HTR-8/SVneo (cell line): ENCODE measurements at regions not wholly inside any gene's neighbourhood (a gene's known extent, or its start where the extent isn't known, plus 50 kb on each side); places are given as distances from the start of the nearest gene placed in this dataset.

ENCODE experiments used
- DNase-seq: peaks from one replicate; pipeline ENCODE4 v3.0.0; 2011; ENCODE audit warnings: low spot score, mixed read lengths; ENCODE audit not compliant: insufficient read length
- FAIRE-seq: peaks from 2 replicates; lab custom pipeline; 2011; peaks lifted over from hg19 to GRCh38; lab: Jason Lieb, UNC

DNA sequence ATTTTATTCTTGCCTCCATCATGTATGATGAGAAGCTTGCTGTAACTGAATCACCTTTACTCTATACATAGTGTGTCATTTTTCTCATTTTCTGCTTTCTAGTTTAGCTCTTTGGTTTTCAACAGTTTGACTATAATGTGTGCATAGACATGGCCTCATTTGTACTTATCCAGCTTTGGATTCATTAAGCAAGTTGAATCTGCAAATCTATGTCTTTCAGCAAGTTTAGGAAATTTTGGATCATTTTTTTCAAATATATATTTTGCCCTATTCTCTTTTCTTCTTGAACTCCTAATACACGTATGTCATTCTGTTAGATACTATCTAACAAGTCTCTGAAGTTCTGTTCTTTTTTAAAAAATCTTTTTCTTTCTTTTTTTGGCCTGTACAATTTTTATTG lies 57.8 kb downstream of the PRLHR start:
- FAIRE-seq (no peak), DNase-seq (no peak)

DNA sequence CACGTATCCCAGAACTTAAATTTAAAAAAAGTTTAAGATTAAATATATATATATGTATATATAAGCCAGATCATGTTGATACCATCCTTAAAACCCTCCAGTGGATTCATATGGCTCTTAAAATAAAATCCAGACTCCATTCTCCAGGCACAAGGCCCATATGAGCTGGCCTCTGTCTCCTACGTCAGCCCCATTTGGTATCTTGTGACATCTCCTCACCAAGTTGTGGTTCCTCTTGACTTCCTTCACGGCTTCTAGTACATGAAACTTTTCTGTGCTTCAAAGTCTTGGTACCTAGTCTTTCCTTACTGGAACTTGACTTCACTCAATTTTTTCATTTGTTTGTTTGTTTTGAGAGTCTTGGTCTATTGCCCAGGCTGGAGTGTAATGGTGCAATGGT lies 61.3 kb downstream of the PRLHR start:
- no peak for DNase-seq
- FAIRE-seq: no peak

DNA sequence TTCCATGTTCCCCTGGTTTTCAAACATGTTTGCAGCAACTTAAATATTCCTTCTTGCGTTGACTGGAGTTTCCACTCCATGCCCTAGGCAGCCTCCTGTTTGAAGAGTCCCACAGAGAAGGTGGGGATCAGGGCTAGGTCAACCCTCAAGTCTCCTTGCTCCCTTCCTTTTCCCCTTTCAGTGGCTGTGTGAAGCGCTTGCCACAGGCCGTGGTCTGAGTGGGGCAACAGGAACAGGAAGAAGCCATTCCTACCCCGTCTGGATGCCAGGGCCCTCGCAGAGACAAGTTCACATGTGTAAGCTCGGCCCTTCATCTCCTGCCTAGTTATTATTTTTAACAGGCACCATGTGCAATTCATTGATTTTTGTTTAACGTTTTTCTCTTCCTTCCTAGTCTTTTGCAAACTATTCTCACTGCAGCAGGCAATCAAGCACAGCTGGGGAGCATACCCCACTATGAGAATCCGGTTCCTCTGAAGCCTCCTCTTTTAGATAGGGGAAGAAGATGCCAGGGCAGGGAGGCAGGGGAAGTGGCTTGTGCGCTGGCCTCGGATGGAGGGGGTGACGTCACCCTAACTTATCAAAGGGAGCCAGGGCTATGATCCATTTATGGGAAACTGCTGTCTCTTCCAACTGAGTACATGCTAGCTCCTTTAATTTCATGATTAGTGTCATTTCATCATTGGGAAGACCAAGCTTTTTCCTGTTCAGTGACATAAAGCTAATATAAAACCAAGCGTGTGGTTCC lies 64.2 kb downstream of the PRLHR start:
- FAIRE-seq: no peak
- DNase-seq: no peak

DNA sequence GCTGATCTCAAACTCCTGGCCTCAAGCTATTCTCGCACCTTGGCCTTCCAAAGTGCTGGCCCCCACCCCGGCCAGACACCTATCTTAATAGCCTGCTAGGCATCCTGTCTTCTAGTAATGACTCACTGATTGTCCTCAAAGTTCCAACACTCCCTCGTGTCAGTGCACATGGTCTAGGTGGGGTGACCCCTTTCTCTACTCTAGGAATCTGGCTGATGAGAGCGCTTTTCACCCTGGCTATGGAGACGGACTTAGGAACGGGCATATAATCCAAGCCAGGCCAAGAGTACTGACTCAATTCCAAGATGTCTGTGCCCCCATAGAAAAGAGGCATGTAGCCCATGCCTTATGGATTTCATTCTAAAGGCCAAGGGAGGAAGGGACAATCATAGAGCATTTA lies 67.0 kb downstream of the PRLHR start:
- FAIRE-seq (no peak), DNase-seq (no peak)

DNA sequence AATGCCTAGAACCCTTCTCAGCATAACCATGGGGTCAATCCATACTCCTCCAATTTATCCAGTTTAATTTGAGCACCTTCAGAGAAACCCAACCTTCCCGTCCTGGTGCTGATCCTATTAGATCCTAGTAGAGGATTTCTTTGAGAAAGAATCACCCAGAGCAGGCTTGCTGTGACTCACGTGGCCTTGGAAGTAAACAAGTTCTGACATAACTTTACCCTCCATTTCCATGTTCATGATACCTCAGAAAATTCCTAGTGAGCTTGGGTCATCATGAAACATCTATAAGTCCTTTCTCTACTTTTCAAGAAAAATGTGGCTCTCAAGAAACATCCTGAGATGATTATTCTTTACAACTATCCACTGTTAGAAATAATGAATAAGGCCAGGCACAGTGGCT lies 71.7 kb downstream of the PRLHR start:
- DNase-seq (no peak), FAIRE-seq (no peak)

DNA sequence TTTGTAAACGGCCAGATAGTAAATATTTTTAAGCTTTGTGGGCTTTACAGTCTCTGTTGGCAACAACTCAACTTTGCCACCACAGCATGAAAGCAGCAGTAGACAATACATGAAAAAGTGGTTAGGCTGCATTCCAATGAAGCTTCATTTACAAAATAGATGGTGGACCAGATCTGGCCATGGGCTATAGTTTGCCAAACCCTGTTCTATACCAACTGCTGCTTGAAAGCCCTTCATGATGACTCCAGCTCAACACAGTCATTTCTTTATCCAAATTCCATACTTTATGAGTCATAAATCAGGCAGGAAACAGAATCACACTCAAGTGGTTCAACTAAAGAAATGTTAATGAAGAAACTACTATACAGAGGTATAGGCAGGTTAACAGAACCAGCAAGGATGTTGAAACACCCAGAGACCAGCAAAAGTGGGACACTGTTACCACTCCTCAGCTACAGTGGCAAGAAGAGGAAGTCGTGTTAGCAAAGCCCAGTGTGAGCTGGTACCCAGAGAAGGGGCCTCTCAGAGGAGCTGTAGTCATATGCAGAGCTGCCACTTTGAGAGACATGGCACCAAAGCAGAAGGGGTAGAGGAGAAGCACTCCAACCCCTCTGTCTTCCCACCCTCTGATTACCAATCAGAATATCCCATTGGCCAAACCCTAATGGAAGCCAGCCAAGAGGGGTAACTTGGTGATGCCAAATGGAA lies 72.5 kb downstream of the PRLHR start:
- DNase-seq: no peak
- FAIRE-seq: no peak

DNA sequence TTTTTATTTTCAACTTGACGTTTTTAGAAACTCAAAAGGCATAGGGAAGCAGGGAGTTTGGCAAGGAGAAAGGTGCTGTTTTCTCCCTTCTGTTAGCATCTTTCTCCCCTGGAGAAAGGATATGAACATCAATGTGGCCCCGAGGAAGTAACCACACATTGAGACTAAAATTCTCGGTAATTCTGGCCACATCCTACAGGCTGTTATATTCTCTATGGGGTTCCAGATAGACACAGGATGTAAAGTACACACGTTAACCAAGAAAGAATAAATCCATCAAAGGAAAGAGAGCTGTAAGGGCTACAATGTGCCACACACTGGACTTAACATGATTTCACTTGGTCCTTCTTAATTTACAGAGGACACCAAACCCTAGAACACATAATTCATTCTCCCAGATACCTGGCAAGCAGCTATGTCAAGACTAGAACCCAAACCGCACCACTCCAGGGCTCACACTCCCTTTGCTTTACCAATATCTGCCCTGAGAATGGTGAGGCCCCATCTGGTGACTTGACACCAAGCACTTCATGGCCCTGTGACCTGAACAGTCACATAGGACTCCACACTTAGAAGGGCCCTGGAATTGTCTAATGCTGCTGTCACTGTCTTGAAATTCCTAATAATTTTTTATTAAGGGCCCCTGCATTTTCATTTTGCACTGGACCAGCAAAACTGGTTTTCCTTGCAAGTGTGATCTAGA lies 73.9 kb downstream of the PRLHR start:
- DNase-seq: no peak

DNA sequence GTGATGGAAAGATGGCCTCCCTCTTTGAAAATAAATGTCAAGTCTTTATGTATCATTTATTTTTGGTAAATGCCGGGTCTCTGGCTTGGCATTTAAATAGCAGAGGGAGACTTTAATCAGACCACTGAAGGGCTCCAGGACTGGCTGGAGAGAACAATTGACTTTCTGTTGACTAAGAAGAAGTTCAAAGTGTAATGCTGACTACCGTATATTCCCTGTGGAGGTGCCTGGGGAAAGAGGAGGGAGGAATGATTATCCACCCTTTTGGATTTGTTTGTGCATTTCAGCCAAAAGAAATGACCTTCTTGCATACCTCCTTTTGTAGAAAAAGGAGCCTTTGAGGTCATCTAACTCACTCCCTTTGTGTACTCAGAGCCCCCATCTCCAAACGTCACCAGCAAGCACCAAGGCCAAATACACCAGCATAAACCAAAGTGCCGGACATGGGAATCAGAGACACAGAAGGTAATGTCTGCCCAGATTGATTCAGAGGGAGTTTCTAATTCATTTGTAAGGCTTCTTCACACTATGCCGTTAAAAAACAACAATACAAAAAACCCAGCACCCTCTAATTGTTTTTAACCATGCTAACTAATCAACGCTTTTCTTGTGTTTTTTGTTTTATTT lies 75.2 kb downstream of the PRLHR start:
- no peak for DNase-seq
- no peak for FAIRE-seq

More for the DNA sequence above, 73.9 kb downstream of the PRLHR start:
- no peak for FAIRE-seq

DNA sequence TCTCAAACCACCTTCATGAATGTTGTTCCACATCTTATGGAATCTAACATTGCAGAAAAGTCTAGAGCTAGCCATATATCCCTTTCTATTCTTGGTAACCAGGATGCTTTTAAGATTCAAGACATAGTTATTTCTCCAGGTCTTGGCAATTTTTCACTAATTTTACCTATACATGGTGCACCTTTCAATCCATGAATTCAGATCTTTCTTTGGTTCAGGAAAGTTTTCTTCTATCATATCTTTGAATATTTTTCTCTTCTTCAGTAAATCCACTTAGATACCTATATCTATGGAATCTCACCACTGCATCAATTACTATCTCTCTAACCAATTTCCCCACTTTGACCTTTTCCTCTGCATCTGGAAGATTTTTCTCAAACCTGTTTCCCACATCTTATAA lies 77.4 kb downstream of the PRLHR start:
- no peak for FAIRE-seq
- no peak for DNase-seq

DNA sequence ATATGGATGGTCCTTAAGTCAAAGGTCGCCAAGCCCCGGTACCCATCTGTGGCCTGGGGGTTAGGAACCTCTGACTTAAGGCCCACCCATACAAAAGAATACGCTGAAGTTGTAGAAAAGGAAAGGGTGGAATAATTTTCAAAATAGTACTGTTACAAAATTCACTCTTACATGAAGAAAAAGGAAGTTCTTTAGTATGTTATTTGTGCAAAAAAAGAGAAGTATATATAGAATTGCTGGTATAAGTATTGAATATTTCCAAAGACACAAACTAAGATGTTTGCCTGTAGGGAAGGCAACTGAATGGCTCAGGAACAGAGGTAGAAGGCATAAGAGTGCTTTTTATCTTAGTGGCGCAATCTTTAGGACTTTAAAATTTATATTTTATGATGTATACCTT lies 78.7 kb downstream of the PRLHR start:
- DNase-seq (no peak), FAIRE-seq (no peak)

DNA sequence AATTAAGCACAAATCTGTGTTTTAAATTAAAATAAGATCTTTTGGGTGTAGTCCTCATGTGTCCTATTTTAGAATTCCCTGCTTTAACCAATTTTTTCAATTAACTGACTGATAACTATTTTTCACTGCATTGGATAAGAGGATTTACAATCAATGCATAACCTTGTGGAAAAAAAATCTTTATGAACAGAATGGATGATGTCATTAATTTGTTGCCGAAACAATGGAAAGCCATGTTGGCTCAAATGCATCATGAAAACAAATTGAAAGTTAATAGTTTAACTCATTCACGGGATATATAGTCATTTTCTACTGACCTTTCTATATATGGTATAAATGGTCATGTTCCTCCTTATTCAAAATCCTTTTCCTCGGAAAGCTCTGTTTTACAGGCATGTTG lies 82.3 kb downstream of the PRLHR start:
- FAIRE-seq (no peak), DNase-seq (no peak)

DNA sequence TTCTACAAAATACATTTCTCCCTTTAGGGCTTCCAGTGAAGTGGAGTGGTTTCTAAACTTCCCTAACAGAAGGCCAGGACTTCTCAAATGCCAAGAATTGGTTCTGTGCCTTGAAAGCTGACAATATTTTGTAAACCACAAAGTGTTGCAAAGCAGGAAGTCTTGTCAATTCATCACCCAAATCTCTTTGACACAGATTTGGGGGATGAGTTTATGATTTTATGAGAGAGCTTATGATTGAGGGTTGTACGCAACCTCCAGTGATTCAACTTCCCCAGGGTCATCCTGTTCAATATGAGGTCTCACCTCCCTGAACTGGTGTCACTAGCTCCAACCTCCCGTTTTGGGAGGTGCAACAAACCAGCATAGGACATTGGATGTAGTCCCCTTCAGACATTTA lies 83.7 kb downstream of the PRLHR start:
- FAIRE-seq: no peak
- no peak for DNase-seq

DNA sequence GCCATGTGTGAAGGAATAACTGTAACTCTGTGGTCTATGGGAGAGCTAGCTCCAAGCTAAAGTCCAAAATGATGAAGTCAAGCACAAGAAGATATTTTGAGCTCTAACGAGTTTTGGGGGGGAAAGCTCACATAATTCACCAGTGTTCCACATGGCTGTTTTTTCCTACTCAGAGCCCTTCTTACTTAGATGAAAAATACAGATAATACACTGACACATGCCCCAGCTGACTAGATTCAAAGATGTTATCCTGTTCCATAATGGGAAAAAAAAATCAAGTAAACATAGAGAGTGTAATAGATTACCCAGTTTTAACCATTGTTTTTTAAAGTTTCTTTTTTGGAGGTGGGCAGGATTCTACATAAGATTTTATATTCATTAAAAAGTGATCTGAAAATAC lies 86.6 kb downstream of the PRLHR start:
- DNase-seq: no peak
- FAIRE-seq: no peak

DNA sequence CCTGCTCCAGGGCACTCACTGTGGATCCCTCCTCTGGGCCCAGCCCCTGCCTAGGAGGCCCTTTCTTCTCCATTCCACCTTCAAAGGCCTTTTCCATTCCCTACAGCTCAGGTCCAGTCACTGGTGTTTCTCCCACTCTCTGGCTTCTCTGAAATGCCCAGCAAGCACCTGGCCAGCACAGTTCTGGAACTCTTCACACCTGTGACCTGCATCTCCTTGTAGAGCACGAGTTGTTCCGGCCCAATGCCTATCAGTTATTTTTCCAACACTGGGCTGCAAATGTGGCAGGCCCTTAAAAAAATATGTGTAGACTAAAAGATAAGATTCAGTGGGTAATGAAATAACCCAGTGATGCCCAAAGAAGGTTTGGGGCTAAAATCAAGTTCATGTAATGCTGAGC lies 87.1 kb downstream of the PRLHR start:
- DNase-seq (no peak), FAIRE-seq (no peak)

DNA sequence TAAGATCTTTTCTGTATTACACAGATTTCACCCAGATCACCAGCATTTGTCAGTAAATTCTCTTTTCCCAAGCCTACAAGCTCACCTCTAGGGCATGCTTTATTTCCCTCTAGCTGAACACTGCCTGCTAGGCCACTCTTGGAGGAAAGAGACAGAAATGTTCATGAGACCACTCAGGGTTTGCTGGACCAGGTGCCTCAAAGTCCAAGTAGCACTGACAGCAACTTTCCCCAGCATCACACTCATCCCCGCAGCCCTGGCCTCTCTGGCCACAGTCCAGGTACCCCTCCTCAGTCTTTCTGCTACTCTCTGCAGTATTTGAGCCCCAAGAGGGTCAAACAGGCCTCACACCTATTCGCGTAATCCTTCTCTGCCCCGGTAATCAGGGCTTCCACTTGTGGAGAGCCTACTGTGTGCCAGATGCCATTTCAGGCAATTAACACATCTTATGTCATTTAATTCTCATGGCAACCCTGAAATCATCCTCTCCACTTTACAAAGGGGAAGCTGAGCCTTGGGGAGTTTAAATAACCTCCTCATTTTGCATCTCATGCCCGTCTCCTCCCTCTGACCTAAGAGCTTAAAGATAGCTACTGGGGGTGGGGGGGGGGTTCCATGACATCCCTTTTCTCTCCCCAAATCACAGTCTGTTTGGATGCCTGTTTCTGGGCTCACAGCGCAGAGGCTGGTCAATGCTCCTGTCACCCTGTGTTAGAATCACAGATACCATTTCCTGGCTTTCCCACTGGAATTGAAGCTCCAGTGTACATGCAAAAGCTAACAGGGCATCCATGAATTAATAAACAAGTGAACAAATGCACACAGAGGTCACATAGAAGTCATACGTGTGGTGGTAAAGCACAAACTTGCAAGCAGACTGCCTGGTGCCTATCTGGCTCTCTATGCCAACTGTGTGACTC lies 88.5 kb downstream of the PRLHR start:
- FAIRE-seq: no peak
- DNase-seq: no peak

DNA sequence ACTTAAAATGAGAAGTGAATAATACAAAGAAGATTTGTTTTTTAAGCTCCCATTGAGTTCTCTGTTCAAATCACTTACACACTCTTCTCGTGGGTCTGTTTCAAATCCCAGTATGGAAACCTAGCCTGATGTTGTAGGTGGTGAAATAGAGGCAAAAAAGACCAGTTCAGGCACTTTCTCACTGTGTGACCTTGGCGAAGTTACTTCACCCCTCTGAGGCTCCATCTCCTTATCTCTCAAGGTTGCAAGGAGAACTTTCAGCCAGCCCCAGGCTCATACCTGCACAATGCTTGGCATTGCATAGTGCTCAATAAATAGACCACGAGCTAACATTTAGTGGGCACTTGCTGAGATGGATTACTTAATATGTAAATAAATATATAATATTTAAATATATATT lies 90.1 kb downstream of the PRLHR start:
- no peak for FAIRE-seq
- DNase-seq: no peak

DNA sequence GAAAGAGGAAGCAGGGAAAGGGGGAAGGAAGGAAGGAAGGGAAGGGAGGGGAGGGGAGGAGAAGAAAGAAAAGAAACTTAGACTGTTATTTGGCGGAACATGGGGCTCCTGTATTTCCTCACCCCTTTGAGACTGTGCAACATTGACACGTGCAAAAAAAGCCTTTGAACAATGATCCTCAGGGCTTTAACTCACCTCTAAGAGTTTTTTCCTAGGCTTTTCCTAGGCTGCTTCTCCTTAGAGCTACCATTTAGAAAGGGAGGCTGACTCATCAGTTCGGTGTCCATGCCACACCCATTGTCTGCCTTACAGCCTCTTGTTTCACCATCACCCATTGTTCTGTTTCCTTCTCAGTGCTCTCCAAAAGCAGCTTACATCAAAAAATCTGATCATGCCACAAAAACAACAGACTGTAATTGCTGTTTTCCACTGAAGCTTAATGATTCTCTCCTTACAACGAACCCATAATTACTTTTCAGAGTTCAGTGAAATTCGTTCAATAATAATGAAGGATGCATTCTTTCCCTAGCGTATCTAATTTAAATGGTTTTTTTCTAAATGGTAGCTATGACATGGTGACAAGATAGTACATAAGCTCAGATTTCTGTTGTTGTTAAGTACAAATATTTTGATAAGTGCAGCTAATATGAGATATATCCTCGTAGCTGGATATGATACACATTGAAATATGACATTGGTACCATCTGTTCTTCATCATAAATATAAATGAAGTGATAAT lies 90.8 kb downstream of the PRLHR start:
- DNase-seq: peak; percentile 5

DNA sequence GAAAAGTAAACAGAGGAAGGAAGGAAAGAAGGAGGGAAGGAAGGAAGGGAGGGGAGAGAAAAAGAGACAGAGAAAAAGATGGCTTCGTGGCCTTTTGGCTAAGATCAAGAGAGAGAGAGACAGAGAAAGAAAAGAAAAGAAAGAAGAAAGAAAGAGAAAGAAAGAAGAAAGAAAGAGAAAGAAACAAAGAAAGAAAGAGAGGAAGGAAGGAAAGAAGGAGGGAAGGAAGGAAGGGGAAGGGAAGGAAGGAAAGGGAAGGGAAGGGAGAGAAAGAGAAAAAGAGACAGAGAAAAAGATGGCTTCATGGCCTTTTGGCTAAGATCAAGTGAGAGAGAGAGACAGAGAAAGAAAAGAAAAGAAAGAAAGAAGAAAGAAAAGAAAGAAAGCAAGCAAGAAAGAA lies 91.4 kb downstream of the PRLHR start:
- DNase-seq: no peak
- FAIRE-seq: no peak

More for the DNA sequence above, 90.8 kb downstream of the PRLHR start:
- FAIRE-seq: no peak

DNA sequence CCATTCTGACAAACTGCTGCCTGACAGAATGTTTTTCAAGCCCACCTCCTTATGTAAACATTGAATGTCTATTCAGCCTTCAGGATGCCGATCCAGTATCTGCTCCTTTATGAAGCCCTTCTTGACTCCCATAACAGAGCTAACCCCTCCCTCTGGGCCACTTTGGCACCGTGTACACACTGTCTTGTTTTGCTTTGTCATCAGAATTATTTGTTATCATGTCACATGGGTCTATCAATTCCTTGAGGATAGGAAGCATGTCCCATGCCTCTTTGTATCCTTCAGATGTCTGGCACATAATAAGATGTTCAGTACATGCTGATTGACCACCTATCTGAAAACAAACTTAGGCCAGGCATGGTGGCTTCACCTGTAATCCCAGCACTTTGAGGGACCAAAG lies 92.3 kb downstream of the PRLHR start:
- FAIRE-seq (no peak), DNase-seq (no peak)
